ENCODE measurements at regions not wholly inside any gene's neighbourhood (a gene's known extent, or its start where the extent isn't known, plus 50 kb on each side); places are given as distances from the start of the nearest gene placed in this dataset.

DNA sequence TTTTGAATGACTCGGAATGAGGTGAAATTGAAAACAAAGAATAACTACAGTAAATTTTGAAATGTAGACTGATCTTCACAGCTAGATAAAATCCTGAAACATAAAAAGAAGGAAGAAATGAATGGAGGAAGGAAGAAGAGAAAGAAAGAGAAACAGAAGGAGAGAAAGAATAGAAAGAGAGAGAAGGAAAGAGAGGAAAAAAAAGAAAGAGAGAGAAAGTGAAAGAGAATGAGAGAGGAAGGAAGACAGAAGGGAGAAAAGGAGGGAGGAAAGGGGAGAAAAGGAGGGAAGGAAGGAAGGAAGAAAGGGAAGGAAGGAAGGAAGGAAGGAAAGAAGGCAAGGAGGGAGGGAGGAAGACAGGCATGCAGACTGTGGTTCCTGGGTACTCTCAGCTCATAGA lies 982.6 kb downstream of the BCL11A start:
- TF ChIP-seq, protein P1, sequence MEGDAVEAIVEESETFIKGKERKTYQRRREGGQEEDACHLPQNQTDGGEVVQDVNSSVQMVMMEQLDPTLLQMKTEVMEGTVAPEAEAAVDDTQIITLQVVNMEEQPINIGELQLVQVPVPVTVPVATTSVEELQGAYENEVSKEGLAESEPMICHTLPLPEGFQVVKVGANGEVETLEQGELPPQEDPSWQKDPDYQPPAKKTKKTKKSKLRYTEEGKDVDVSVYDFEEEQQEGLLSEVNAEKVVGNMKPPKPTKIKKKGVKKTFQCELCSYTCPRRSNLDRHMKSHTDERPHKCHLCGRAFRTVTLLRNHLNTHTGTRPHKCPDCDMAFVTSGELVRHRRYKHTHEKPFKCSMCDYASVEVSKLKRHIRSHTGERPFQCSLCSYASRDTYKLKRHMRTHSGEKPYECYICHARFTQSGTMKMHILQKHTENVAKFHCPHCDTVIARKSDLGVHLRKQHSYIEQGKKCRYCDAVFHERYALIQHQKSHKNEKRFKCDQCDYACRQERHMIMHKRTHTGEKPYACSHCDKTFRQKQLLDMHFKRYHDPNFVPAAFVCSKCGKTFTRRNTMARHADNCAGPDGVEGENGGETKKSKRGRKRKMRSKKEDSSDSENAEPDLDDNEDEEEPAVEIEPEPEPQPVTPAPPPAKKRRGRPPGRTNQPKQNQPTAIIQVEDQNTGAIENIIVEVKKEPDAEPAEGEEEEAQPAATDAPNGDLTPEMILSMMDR (IDR thresholded peaks at IDR 0.05): no peak
- TF ChIP-seq EP300 (IDR thresholded peaks at IDR 0.05) (no peak), POLR2A (IDR thresholded peaks at IDR 0.05) (no peak)
